ENCODE measurements at regions not wholly inside any gene's neighbourhood (a gene's known extent, or its start where the extent isn't known, plus 50 kb on each side); places are given as distances from the start of the nearest gene placed in this dataset.

- no peak overlapping the region for H3K9ac ChIP-seq (ENCODE audit: low read depth in 1 of 2, low read length in 2 of 2)
- H3K27ac ChIP-seq (ENCODE audit: low read depth in 1 of 2, low read length in 2 of 2): no peak overlapping the region
- H3K36me3 ChIP-seq (ENCODE audit: control insufficient read depth in 4 of 4, insufficient read depth in 3 of 4, low read depth in 1 of 4, low read length in 3 of 4): no peaks in the 10 kb centered on the region
- H3K9me3 ChIP-seq (ENCODE audit: control insufficient read depth in 4 of 4, low read length in 3 of 4): no peaks in the 10 kb centered on the region
- peaks cover 0 to 7% (median 1%) of the 10 kb centered on the region in 4 donors for H3K4me1 ChIP-seq (ENCODE audit: control insufficient read depth in 4 of 4, insufficient read depth in 4 of 4, low read length in 3 of 4)
- no peaks in the 10 kb centered on the region for H3K27me3 ChIP-seq (ENCODE audit: control insufficient read depth in 4 of 4, insufficient read depth in 4 of 4, low read length in 3 of 4)
- no peak for DNase-seq (ENCODE audit: low spot score)
- no peak overlapping the region for H3K4me3 ChIP-seq (ENCODE audit: low read depth in 1 of 3, low read length in 3 of 3)
- TF ChIP-seq RAD21 (IDR thresholded peaks at IDR 0.05) (no peak), NR2F2 (IDR thresholded peaks at IDR 0.05) (no peak), ZBTB33 (IDR thresholded peaks at IDR 0.05) (no peak), MAX (IDR thresholded peaks at IDR 0.05) (no peak), REST (IDR thresholded peaks at IDR 0.05) (no peak), EGR1 (IDR thresholded peaks at IDR 0.05; ENCODE audit: low read depth in 2 of 2) (no peak), FOXA2 (IDR thresholded peaks at IDR 0.05) (no peak), SP1 (IDR thresholded peaks at IDR 0.05) (no peak), ATF3 (IDR thresholded peaks at IDR 0.05) (no peak), RXRA (IDR thresholded peaks at IDR 0.05) (no peak), CTCF (IDR thresholded peaks at IDR 0.05; ENCODE audit: low read depth, low read length, missing input control) (no peak), TAF1 (conservative IDR thresholded peaks at IDR 0.05) (no peak), FOXA1 (IDR thresholded peaks at IDR 0.05) (no peak), HNF4G (IDR thresholded peaks at IDR 0.05) (no peak)
Measured at GRCh38 chr6:113633638-113634037, 223.5 kb upstream of the MARCKS start.

GRCh38 chr6:113634352-113635163 lies 222.6 kb upstream of the MARCKS start:
- H3K9me3 ChIP-seq (ENCODE audit: control insufficient read depth in 4 of 4, low read length in 3 of 4): no peaks in the 10 kb centered on the region
- H3K4me3 ChIP-seq (ENCODE audit: low read depth in 1 of 3, low read length in 3 of 3): no peak overlapping the region
- H3K36me3 ChIP-seq (ENCODE audit: control insufficient read depth in 4 of 4, insufficient read depth in 3 of 4, low read depth in 1 of 4, low read length in 3 of 4): no peaks in the 10 kb centered on the region
- H3K9ac ChIP-seq (ENCODE audit: low read depth in 1 of 2, low read length in 2 of 2): no peak overlapping the region
- 75% methylated on average over 4 of the region's 4 CpGs for WGBS
- DNase-seq (ENCODE audit: low spot score): no peak
- TF ChIP-seq FOXA1 (IDR thresholded peaks at IDR 0.05) (no peak), EGR1 (IDR thresholded peaks at IDR 0.05; ENCODE audit: low read depth in 2 of 2) (no peak), MAX (IDR thresholded peaks at IDR 0.05) (no peak), FOXA2 (IDR thresholded peaks at IDR 0.05) (no peak), YY1 (IDR thresholded peaks at IDR 0.05) (no peak), ATF3 (IDR thresholded peaks at IDR 0.05) (no peak), TAF1 (conservative IDR thresholded peaks at IDR 0.05) (no peak)
- H3K27ac ChIP-seq (ENCODE audit: low read depth in 1 of 2, low read length in 2 of 2): peak overlapping the region in 1 of 2 donors; percentile 38
- no peaks in the 10 kb centered on the region for H3K27me3 ChIP-seq (ENCODE audit: control insufficient read depth in 4 of 4, insufficient read depth in 4 of 4, low read length in 3 of 4)
- H3K4me1 ChIP-seq (ENCODE audit: control insufficient read depth in 4 of 4, insufficient read depth in 4 of 4, low read length in 3 of 4): peaks cover 0 to 7% (median 1%) of the 10 kb centered on the region in 4 donors
